ENCODE measurements at regions not wholly inside any gene's neighbourhood (a gene's known extent, or its start where the extent isn't known, plus 50 kb on each side); places are given as distances from the start of the nearest gene placed in this dataset.

- H3K36me3 Mint-ChIP-seq = no peaks in the 10 kb centered on the region
- ChIA-PET CTCF (interaction anchor here (0.8 kb wide), 1 partner anchor 144 kb away, joined by 3 read pairs; no protein-coding TSS in a partner anchor), POLR2A (no interaction called here)
- H3K27ac Mint-ChIP-seq = no peak overlapping the region
- H3K9me3 Mint-ChIP-seq = no peaks in the 10 kb centered on the region
- peaks cover 30% of the 10 kb centered on the region for H3K4me1 Mint-ChIP-seq
- no peak for DNase-seq (ENCODE audit: low spot score)
- TF ChIP-seq JAZF1 (CRISPR knock-in tag; IDR thresholded peaks at IDR 0.05) (no peak), MAX (CRISPR knock-in tag; IDR thresholded peaks at IDR 0.05) (no peak), E2F1 (CRISPR knock-in tag; IDR thresholded peaks at IDR 0.05) (no peak), HMGA2 (CRISPR knock-in tag; IDR thresholded peaks at IDR 0.05) (no peak), ZNF425 (CRISPR knock-in tag; conservative IDR thresholded peaks at IDR 0.05) (no peak), ZNF219 (CRISPR knock-in tag; IDR thresholded peaks at IDR 0.05; ENCODE audit: borderline replicate concordance) (no peak), RORB (CRISPR knock-in tag; IDR thresholded peaks at IDR 0.05) (no peak), ZNF138 (CRISPR knock-in tag; conservative IDR thresholded peaks at IDR 0.05) (no peak), ZNF396 (CRISPR knock-in tag; IDR thresholded peaks at IDR 0.05; ENCODE audit: borderline replicate concordance) (no peak), NR1H2 (CRISPR knock-in tag; IDR thresholded peaks at IDR 0.05) (no peak), FOXP1 (CRISPR knock-in tag; IDR thresholded peaks at IDR 0.05; ENCODE audit: borderline replicate concordance) (no peak), RELA (CRISPR knock-in tag; IDR thresholded peaks at IDR 0.05; ENCODE audit: borderline replicate concordance) (no peak), OVOL2 (CRISPR knock-in tag; IDR thresholded peaks at IDR 0.05; ENCODE audit: borderline replicate concordance) (no peak), FOXJ3 (CRISPR knock-in tag; IDR thresholded peaks at IDR 0.05; ENCODE audit: borderline replicate concordance) (no peak)
- ATAC-seq = no peak
- H3K4me3 Mint-ChIP-seq = no peak overlapping the region
- no peaks in the 10 kb centered on the region for H3K27me3 Mint-ChIP-seq (ENCODE audit: low read depth)
Observed at GRCh38 chr5:158532739-158533138, 567.0 kb downstream of the EBF1 start.

- H3K27ac Mint-ChIP-seq = no peak overlapping the region
- CTCF ChIA-PET = no interaction called here
- ATAC-seq = no peak
Observed at GRCh38 chr5:158531860-158532259, 567.9 kb downstream of the EBF1 start.

GRCh38 chr5:158530115-158530514, 569.6 kb downstream of the EBF1 start:
- no peak for DNase-seq (ENCODE audit: low spot score)
- ChIA-PET POLR2A (no interaction called here), CTCF (no interaction called here)
- Mint-ChIP-seq H3K27ac (no peak overlapping the region), H3K4me1 (peaks cover 20% of the 10 kb centered on the region), H3K4me3 (no peak overlapping the region), H3K9me3 (no peaks in the 10 kb centered on the region), H3K27me3 (ENCODE audit: low read depth) (no peaks in the 10 kb centered on the region), H3K36me3 (no peaks in the 10 kb centered on the region)
- no peak for ATAC-seq
- no peak for TF ChIP-seq CREM (CRISPR knock-in tag; IDR thresholded peaks at IDR 0.05)
- no peak for TF ChIP-seq FOXP1 (CRISPR knock-in tag; IDR thresholded peaks at IDR 0.05; ENCODE audit: borderline replicate concordance)
- TF ChIP-seq OVOL2 (CRISPR knock-in tag; IDR thresholded peaks at IDR 0.05; ENCODE audit: borderline replicate concordance) = no peak
- TF ChIP-seq GTF2I (CRISPR knock-in tag; conservative IDR thresholded peaks at IDR 0.05) = no peak
- no peak for TF ChIP-seq ZNF219 (CRISPR knock-in tag; IDR thresholded peaks at IDR 0.05; ENCODE audit: borderline replicate concordance)
- TF ChIP-seq USF1 (CRISPR knock-in tag; IDR thresholded peaks at IDR 0.05) = no peak
- no peak for TF ChIP-seq ZNF512 (CRISPR knock-in tag; IDR thresholded peaks at IDR 0.05; ENCODE audit: borderline replicate concordance)

More at GRCh38 chr5:158531860-158532259, 567.9 kb downstream of the EBF1 start:
- H3K4me3 Mint-ChIP-seq = no peak overlapping the region
- POLR2A ChIA-PET = no interaction called here
- no peaks in the 10 kb centered on the region for H3K27me3 Mint-ChIP-seq (ENCODE audit: low read depth)
- no peaks in the 10 kb centered on the region for H3K36me3 Mint-ChIP-seq
- H3K4me1 Mint-ChIP-seq = peaks cover 23% of the 10 kb centered on the region
- no peaks in the 10 kb centered on the region for H3K9me3 Mint-ChIP-seq
- no peak for TF ChIP-seq CTCF (IDR thresholded peaks at IDR 0.05)
- DNase-seq (ENCODE audit: low spot score) = no peak

Measured in WTC11 (cell line).